ENCODE measurements at regions not wholly inside any gene's neighbourhood (a gene's known extent, or its start where the extent isn't known, plus 50 kb on each side); places are given as distances from the start of the nearest gene placed in this dataset.

- TF ChIP-seq POLR2AphosphoS5 (IDR thresholded peaks at IDR 0.05; ENCODE audit: low read depth, low read length) (no peak), TAF1 (IDR thresholded peaks at IDR 0.05; ENCODE audit: borderline replicate concordance, insufficient read depth, low read length) (no peak), REST (IDR thresholded peaks at IDR 0.05; ENCODE audit: insufficient read depth in 1 of 2, low read depth in 2 of 2, low read length in 2 of 2) (no peak)
Measured at GRCh38 chr10:57262892-57263291, 901.8 kb upstream of the ZWINT start.

Data from PFSK-1 (cell line).